Suprapubic skin (tissue), 4 donors: ENCODE measurements at regions not wholly inside any gene's neighbourhood (a gene's known extent, or its start where the extent isn't known, plus 50 kb on each side); places are given as distances from the start of the nearest gene placed in this dataset.

ENCODE experiments used
- DNase-seq, 2 donors: peaks; one replicate each; pipeline ENCODE4 v3.0.0-alpha.2; 2019; ENCODE audit warnings: low spot score in 2 of 2
- H3K27ac ChIP-seq: fragments of 200-600 bp; sonication (generic); one replicate; pipeline ENCODE4 v1.5.1; 2019
- H3K27me3 ChIP-seq: fragments of 200-600 bp; sonication (generic); one replicate; pipeline ENCODE4 v1.5.1; 2019
- H3K36me3 ChIP-seq: fragments of 200-600 bp; sonication (generic); one replicate; pipeline ENCODE4 v1.5.1; 2019
- H3K4me1 ChIP-seq: fragments of 200-600 bp; sonication (generic); one replicate; pipeline ENCODE4 v1.5.1; 2019
- H3K4me3 ChIP-seq: fragments of 200-600 bp; sonication (generic); one replicate; pipeline ENCODE4 v1.5.1; 2019; ENCODE audit warnings: mild to moderate bottlenecking
- H3K9me3 ChIP-seq: fragments of 200-600 bp; sonication (generic); one replicate; pipeline ENCODE4 v1.5.1; 2019
- CTCF ChIP-seq, 2 donors: fragments of 200-600 bp in 1 of 2; fragments of 450-650 bp in 1 of 2; sonication (generic) in 1 of 2; IDR thresholded peaks; one replicate each; pipeline ENCODE4 v1.5.1; 2016 to 2019; ENCODE audit warnings: antibody characterized with exemption in 2 of 2, mild to moderate bottlenecking in 1 of 2, moderate library complexity in 1 of 2
- EP300 ChIP-seq: sonication (generic); formaldehyde crosslinking; IDR thresholded peaks from one replicate; pipeline ENCODE4 v1.6.1; 2017; ENCODE audit warnings: antibody characterized with exemption
- POLR2A ChIP-seq, 2 donors: fragments of 450-650 bp; IDR thresholded peaks; one replicate each; pipeline ENCODE4 v1.6.1; 2017; ENCODE audit warnings: antibody characterized with exemption in 2 of 2, mild to moderate bottlenecking in 2 of 2, moderate library complexity in 2 of 2
- POLR2AphosphoS5 ChIP-seq, 3 donors: sonication (generic); formaldehyde crosslinking; IDR thresholded peaks; one replicate each; pipeline ENCODE4 v1.6.1; 2017; ENCODE audit warnings: antibody characterized with exemption in 3 of 3
- WGBS: methylation state at CpG from one replicate; pipeline ENCODE4 v1.1.5; 2018; 5-methylcytosine and 5-hydroxymethylcytosine counted together

GRCh38 chr21:39053126-39053525 is 130.1 kb downstream of the PSMG1 start:
- H3K4me1 ChIP-seq = peaks cover 58% of the 10 kb centered on the region
- no peak for DNase-seq
- 85% methylated on average over 11 of the region's 11 CpGs for WGBS

GRCh38 chr21:39052718-39053117 is 130.5 kb downstream of the PSMG1 start:
- no peak overlapping the region for H3K4me3 ChIP-seq
- TF ChIP-seq EP300 = no peak
- no peak for TF ChIP-seq POLR2AphosphoS5 (IDR thresholded peaks at IDR 0.05)
- no peak for TF ChIP-seq CTCF (IDR thresholded peaks at IDR 0.05)
- TF ChIP-seq POLR2A (IDR thresholded peaks at IDR 0.05) = no peak
- no peaks in the 10 kb centered on the region for H3K9me3 ChIP-seq
- H3K36me3 ChIP-seq = no peaks in the 10 kb centered on the region
- H3K27me3 ChIP-seq = no peaks in the 10 kb centered on the region
- no peak overlapping the region for H3K27ac ChIP-seq
- H3K4me1 ChIP-seq = peaks cover 57% of the 10 kb centered on the region
- WGBS = 76% methylated on average over 7 of the region's 7 CpGs
- no peak for DNase-seq

More at GRCh38 chr21:39053126-39053525, 130.1 kb downstream of the PSMG1 start:
- Histone ChIP-seq H3K27me3 (no peaks in the 10 kb centered on the region), H3K9me3 (no peaks in the 10 kb centered on the region), H3K4me3 (no peak overlapping the region), H3K36me3 (no peaks in the 10 kb centered on the region), H3K27ac (no peak overlapping the region)
- TF ChIP-seq EP300 (no peak), POLR2AphosphoS5 (IDR thresholded peaks at IDR 0.05) (no peak), CTCF (IDR thresholded peaks at IDR 0.05) (no peak), POLR2A (IDR thresholded peaks at IDR 0.05) (no peak)

- Histone ChIP-seq H3K4me3 (no peak overlapping the region), H3K27ac (peak overlapping the region; percentile 67), H3K4me1 (peaks cover 46% of the 10 kb centered on the region), H3K9me3 (no peaks in the 10 kb centered on the region), H3K27me3 (no peaks in the 10 kb centered on the region), H3K36me3 (no peaks in the 10 kb centered on the region)
- DNase-seq = no peak
- TF ChIP-seq POLR2AphosphoS5 (IDR thresholded peaks at IDR 0.05) = no peak
- no peak for TF ChIP-seq CTCF (IDR thresholded peaks at IDR 0.05)
- no peak for TF ChIP-seq EP300
- TF ChIP-seq POLR2A (IDR thresholded peaks at IDR 0.05) = no peak
- 44% methylated on average over 3 of the region's 3 CpGs for WGBS
Observed at GRCh38 chr21:39051588-39051949, 131.7 kb downstream of the PSMG1 start.

GRCh38 chr21:39050841-39051587 is 132.2 kb downstream of the PSMG1 start:
- Histone ChIP-seq H3K36me3 (no peaks in the 10 kb centered on the region), H3K9me3 (no peaks in the 10 kb centered on the region), H3K27me3 (no peaks in the 10 kb centered on the region), H3K4me3 (no peak overlapping the region), H3K27ac (peak overlapping the region; percentile 67), H3K4me1 (peaks cover 41% of the 10 kb centered on the region)
- 29% methylated on average over 4 of the region's 4 CpGs for WGBS
- DNase-seq = no peak
- TF ChIP-seq EP300 (no peak), POLR2A (IDR thresholded peaks at IDR 0.05) (no peak), CTCF (IDR thresholded peaks at IDR 0.05) (no peak), POLR2AphosphoS5 (IDR thresholded peaks at IDR 0.05) (no peak)

GRCh38 chr21:39048574-39048973 is 134.7 kb downstream of the PSMG1 start:
- Histone ChIP-seq H3K36me3 (no peaks in the 10 kb centered on the region), H3K4me1 (peaks cover 27% of the 10 kb centered on the region), H3K9me3 (no peaks in the 10 kb centered on the region), H3K27me3 (no peaks in the 10 kb centered on the region), H3K4me3 (no peak overlapping the region), H3K27ac (peak overlapping the region; percentile 76)
- TF ChIP-seq CTCF (IDR thresholded peaks at IDR 0.05) (no peak), EP300 (no peak), POLR2AphosphoS5 (IDR thresholded peaks at IDR 0.05) (no peak)
- 58% methylated on average over 4 of the region's 4 CpGs for WGBS
- no peak for DNase-seq
